ENCODE measurements at regions not wholly inside any gene's neighbourhood (a gene's known extent, or its start where the extent isn't known, plus 50 kb on each side); places are given as distances from the start of the nearest gene placed in this dataset.

GRCh38 chr2:189960346-189960745 lies 102.2 kb downstream of the MSTN start:
- TF ChIP-seq CTCF (IDR thresholded peaks at IDR 0.05 in 8 of 11, conservative IDR thresholded peaks at IDR 0.05 in 3 of 11) (no peak), POLR2AphosphoS5 (IDR thresholded peaks at IDR 0.05) (no peak), POLR2A (IDR thresholded peaks at IDR 0.05) (no peak)
